ENCODE measurements at regions not wholly inside any gene's neighbourhood (a gene's known extent, or its start where the extent isn't known, plus 50 kb on each side); places are given as distances from the start of the nearest gene placed in this dataset.

- no peaks in the 10 kb centered on the region for H3K36me3 ChIP-seq (replicated peaks in 1 of 2)
- no peak overlapping the region for H3K27ac ChIP-seq
- no peak for TF ChIP-seq POLR2A (IDR thresholded peaks at IDR 0.05)
- no peak for TF ChIP-seq CTCF (IDR thresholded peaks at IDR 0.05)
- no peaks in the 10 kb centered on the region for H3K9me3 ChIP-seq (replicated peaks in 1 of 3)
- H3K4me3 ChIP-seq, result no peak overlapping the region
- H3K4me1 ChIP-seq (replicated peaks in 1 of 2), result no peaks in the 10 kb centered on the region
- 81 to 89% (median 83%) methylated on average over 2 of the region's 2 CpGs for WGBS, 4 donors
- no peaks in the 10 kb centered on the region for H3K27me3 ChIP-seq
- intact Hi-C loops (cut with DNase I), result no loop called here
- DNase-seq, result no peak
Measured at GRCh38 chr5:145470396-145470979, 364.7 kb downstream of the PRELID2 start.

- Histone ChIP-seq H3K4me1 (replicated peaks in 1 of 2) (no peaks in the 10 kb centered on the region), H3K4me3 (no peak overlapping the region), H3K27ac (no peak overlapping the region), H3K9me3 (replicated peaks in 1 of 3) (no peaks in the 10 kb centered on the region), H3K36me3 (replicated peaks in 1 of 2) (no peaks in the 10 kb centered on the region), H3K27me3 (no peaks in the 10 kb centered on the region)
- intact Hi-C loops (cut with DNase I), result no loop called here
- TF ChIP-seq CTCF (IDR thresholded peaks at IDR 0.05) (no peak), POLR2A (IDR thresholded peaks at IDR 0.05) (no peak)
- WGBS, 4 donors, result 95 to 96% (median 95%) methylated on average over 3 of the region's 3 CpGs
- DNase-seq, result no peak
Measured at GRCh38 chr5:145467446-145467845, 367.7 kb downstream of the PRELID2 start.

GRCh38 chr5:145466533-145466932, 368.6 kb downstream of the PRELID2 start:
- no peak for TF ChIP-seq CTCF (IDR thresholded peaks at IDR 0.05)
- TF ChIP-seq POLR2A (IDR thresholded peaks at IDR 0.05), result no peak
- DNase-seq, result no peak
- Histone ChIP-seq H3K36me3 (replicated peaks in 1 of 2) (no peaks in the 10 kb centered on the region), H3K27ac (no peak overlapping the region), H3K9me3 (replicated peaks in 1 of 3) (no peaks in the 10 kb centered on the region), H3K27me3 (no peaks in the 10 kb centered on the region), H3K4me3 (no peak overlapping the region), H3K4me1 (replicated peaks in 1 of 2) (no peaks in the 10 kb centered on the region)
- intact Hi-C loops (cut with DNase I), result no loop called here
- WGBS, 4 donors, result 90 to 100% (median 95%) methylated on average over 1 of the region's 1 CpG

GRCh38 chr5:145465474-145466263, 369.5 kb downstream of the PRELID2 start:
- Histone ChIP-seq H3K36me3 (replicated peaks in 1 of 2) (no peaks in the 10 kb centered on the region), H3K27ac (no peak overlapping the region), H3K27me3 (no peaks in the 10 kb centered on the region), H3K4me1 (replicated peaks in 1 of 2) (no peaks in the 10 kb centered on the region), H3K4me3 (no peak overlapping the region), H3K9me3 (replicated peaks in 1 of 3) (no peaks in the 10 kb centered on the region)
- WGBS, 4 donors, result 67 to 84% (median 77%) methylated on average over 6 of the region's 6 CpGs
- TF ChIP-seq CTCF (IDR thresholded peaks at IDR 0.05), result no peak
- TF ChIP-seq POLR2A (IDR thresholded peaks at IDR 0.05), result no peak
- no peak for DNase-seq
- intact Hi-C loops (cut with DNase I), result no loop called here
